ENCODE measurements at regions not wholly inside any gene's neighbourhood (a gene's known extent, or its start where the extent isn't known, plus 50 kb on each side); places are given as distances from the start of the nearest gene placed in this dataset.

DNA sequence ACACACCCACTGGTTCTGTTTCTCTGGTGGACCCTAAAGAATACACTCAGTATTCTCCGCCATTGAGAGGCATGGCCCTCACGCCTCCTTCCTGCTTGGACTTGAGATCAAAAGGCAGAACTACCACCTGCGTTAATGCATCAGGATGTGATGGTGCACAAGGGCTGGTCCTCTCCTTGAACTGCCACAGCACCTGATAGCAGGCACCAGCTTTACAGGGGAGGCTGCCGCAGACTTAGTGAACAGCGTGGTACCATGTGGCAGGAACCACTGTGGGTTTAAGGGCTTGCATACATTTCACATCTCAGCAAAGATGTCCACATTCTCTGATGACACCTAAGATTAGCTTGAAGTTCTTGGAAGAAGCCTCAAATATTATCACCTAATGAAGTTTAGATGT is 208.7 kb downstream of the GADD45G start:
- TF ChIP-seq POLR2A (IDR thresholded peaks at IDR 0.05; ENCODE audit: low read length), result no peak
- no peak for TF ChIP-seq GATA1 (IDR thresholded peaks at IDR 0.05; ENCODE audit: low read depth, low read length)
